ENCODE measurements at regions not wholly inside any gene's neighbourhood (a gene's known extent, or its start where the extent isn't known, plus 50 kb on each side); places are given as distances from the start of the nearest gene placed in this dataset.
"Not testable (repeated sequence)": the region's sequence is repeated elsewhere in the genome, so short reads cannot be mapped to it uniquely, and the experiment has no call there.

DNA sequence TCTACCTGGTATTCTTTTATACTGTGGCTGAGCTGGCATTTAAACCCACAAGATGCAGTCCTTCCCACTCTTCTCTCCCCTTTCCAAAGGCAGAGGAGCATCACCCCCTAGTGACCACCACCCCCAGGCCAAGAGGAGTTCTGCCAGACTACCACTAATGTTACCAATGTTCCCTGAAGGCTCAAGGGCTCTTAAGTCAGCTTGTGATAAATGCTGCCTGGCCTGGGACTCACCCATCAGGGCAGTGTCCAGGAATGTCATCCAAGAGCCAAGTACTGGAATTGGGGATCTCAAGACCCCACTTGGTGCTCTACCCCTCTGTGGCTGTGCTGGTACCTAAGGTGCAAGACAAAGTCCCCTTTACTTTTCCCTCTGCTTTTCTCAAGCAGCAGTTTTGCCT is 80.0 kb upstream of the EMB start:
- TF ChIP-seq MXI1 (conservative IDR thresholded peaks at IDR 0.05; ENCODE audit: poor library complexity, severe bottlenecking); EP300 (conservative IDR thresholded peaks at IDR 0.05; ENCODE audit: poor library complexity, severe bottlenecking); TAF1 (IDR thresholded peaks at IDR 0.05; ENCODE audit: low read depth); SMC3 (conservative IDR thresholded peaks at IDR 0.05; ENCODE audit: poor library complexity): not testable (repeated sequence)
- TF ChIP-seq, protein P1, sequence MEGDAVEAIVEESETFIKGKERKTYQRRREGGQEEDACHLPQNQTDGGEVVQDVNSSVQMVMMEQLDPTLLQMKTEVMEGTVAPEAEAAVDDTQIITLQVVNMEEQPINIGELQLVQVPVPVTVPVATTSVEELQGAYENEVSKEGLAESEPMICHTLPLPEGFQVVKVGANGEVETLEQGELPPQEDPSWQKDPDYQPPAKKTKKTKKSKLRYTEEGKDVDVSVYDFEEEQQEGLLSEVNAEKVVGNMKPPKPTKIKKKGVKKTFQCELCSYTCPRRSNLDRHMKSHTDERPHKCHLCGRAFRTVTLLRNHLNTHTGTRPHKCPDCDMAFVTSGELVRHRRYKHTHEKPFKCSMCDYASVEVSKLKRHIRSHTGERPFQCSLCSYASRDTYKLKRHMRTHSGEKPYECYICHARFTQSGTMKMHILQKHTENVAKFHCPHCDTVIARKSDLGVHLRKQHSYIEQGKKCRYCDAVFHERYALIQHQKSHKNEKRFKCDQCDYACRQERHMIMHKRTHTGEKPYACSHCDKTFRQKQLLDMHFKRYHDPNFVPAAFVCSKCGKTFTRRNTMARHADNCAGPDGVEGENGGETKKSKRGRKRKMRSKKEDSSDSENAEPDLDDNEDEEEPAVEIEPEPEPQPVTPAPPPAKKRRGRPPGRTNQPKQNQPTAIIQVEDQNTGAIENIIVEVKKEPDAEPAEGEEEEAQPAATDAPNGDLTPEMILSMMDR (IDR thresholded peaks at IDR 0.05; ENCODE audit: poor library complexity, severe bottlenecking), result not testable (repeated sequence)
- TF ChIP-seq, protein P2, sequence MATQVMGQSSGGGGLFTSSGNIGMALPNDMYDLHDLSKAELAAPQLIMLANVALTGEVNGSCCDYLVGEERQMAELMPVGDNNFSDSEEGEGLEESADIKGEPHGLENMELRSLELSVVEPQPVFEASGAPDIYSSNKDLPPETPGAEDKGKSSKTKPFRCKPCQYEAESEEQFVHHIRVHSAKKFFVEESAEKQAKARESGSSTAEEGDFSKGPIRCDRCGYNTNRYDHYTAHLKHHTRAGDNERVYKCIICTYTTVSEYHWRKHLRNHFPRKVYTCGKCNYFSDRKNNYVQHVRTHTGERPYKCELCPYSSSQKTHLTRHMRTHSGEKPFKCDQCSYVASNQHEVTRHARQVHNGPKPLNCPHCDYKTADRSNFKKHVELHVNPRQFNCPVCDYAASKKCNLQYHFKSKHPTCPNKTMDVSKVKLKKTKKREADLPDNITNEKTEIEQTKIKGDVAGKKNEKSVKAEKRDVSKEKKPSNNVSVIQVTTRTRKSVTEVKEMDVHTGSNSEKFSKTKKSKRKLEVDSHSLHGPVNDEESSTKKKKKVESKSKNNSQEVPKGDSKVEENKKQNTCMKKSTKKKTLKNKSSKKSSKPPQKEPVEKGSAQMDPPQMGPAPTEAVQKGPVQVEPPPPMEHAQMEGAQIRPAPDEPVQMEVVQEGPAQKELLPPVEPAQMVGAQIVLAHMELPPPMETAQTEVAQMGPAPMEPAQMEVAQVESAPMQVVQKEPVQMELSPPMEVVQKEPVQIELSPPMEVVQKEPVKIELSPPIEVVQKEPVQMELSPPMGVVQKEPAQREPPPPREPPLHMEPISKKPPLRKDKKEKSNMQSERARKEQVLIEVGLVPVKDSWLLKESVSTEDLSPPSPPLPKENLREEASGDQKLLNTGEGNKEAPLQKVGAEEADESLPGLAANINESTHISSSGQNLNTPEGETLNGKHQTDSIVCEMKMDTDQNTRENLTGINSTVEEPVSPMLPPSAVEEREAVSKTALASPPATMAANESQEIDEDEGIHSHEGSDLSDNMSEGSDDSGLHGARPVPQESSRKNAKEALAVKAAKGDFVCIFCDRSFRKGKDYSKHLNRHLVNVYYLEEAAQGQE (IDR thresholded peaks at IDR 0.05; ENCODE audit: borderline replicate concordance), result not testable (repeated sequence)

Data from neural cell (in vitro differentiated cells).